ENCODE measurements at regions not wholly inside any gene's neighbourhood (a gene's known extent, or its start where the extent isn't known, plus 50 kb on each side); places are given as distances from the start of the nearest gene placed in this dataset.

DNA sequence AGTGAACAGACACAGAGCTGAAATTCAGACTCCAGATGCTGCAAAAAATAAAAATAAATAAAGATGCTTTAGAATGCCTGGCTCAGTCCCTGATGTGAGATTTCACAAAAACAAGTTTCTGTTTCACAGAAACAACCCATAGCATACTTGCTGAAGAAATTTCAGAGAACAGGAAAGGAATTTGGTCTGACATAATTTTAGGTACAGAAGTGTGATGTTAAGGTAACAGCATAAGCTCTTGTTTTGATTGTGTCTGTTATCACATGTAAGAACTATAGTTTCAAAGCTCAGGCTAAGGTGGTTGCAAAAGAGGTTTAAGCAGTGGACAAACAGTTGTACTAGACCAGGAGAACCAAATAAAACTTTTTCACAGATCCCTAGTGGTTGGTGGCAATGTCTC lies 152.1 kb downstream of the PTGER3 start:
- DNase-seq: no peak
- TF ChIP-seq POLR2A (IDR thresholded peaks at IDR 0.05) (no peak), POLR2AphosphoS5 (IDR thresholded peaks at IDR 0.05) (no peak), EP300 (IDR thresholded peaks at IDR 0.05) (no peak)
- TF ChIP-seq, protein P1, sequence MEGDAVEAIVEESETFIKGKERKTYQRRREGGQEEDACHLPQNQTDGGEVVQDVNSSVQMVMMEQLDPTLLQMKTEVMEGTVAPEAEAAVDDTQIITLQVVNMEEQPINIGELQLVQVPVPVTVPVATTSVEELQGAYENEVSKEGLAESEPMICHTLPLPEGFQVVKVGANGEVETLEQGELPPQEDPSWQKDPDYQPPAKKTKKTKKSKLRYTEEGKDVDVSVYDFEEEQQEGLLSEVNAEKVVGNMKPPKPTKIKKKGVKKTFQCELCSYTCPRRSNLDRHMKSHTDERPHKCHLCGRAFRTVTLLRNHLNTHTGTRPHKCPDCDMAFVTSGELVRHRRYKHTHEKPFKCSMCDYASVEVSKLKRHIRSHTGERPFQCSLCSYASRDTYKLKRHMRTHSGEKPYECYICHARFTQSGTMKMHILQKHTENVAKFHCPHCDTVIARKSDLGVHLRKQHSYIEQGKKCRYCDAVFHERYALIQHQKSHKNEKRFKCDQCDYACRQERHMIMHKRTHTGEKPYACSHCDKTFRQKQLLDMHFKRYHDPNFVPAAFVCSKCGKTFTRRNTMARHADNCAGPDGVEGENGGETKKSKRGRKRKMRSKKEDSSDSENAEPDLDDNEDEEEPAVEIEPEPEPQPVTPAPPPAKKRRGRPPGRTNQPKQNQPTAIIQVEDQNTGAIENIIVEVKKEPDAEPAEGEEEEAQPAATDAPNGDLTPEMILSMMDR (IDR thresholded peaks at IDR 0.05): no peak
- Histone ChIP-seq H3K27ac (no peak overlapping the region), H3K4me1 (peaks cover 0 to 8% (median 0%) of the 10 kb centered on the region in 4 donors), H3K9me3 (no peaks in the 10 kb centered on the region), H3K4me3 (no peak overlapping the region), H3K27me3 (no peaks in the 10 kb centered on the region), H3K36me3 (no peaks in the 10 kb centered on the region)
- intact Hi-C loops (cut with DNase I): no loop called here

DNA sequence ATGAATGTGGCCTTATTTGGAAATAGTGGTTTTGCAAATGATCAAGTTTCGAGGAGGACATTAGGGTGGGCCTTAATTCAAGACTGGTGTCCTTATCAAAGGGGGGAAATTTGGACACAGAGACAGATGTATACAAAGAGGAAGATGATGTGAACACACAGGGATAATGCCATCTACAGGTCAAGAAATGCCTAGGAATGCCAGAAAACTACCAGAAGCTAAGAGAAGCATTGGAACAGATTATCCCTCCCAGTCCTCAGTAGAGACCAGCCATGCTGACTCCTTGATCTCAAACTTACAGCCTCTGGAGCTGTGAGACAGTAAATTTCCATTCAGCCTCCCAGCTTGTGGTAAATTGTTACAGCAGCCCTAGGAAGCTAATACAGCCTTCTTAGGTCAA lies 151.4 kb downstream of the PTGER3 start:
- H3K9me3 ChIP-seq: no peaks in the 10 kb centered on the region
- TF ChIP-seq POLR2AphosphoS5 (IDR thresholded peaks at IDR 0.05): no peak
- TF ChIP-seq, protein P1 (IDR thresholded peaks at IDR 0.05): no peak
- TF ChIP-seq POLR2A (IDR thresholded peaks at IDR 0.05): no peak
- TF ChIP-seq EP300 (IDR thresholded peaks at IDR 0.05): no peak
- intact Hi-C loops (cut with DNase I): no loop called here
- no peaks in the 10 kb centered on the region for H3K36me3 ChIP-seq
- H3K27ac ChIP-seq: no peak overlapping the region
- H3K4me1 ChIP-seq: peaks cover 0 to 6% (median 0%) of the 10 kb centered on the region in 4 donors
- 38 to 67% methylated on average over 1 of the region's 1 CpG for WGBS, 2 donors
- no peak for DNase-seq
- no peak overlapping the region for H3K4me3 ChIP-seq
- no peaks in the 10 kb centered on the region for H3K27me3 ChIP-seq

DNA sequence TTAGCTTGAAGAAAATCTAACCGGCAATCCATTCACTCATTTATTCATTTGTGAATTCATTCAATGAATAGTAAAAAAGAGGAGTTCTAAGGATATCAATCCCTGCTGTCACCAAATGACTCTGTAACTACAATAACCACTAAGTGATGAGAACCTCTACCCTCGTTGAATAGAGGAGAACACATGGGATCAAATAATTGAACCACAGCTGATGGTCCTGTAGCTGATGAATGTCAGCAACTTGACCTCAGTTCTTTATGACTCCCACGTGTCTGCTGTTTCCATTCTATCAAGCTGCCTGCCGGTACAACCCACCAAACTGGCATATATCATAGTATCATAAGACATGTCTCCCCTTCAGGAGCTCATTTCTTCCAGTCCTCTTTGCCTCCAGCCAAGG lies 150.3 kb downstream of the PTGER3 start:
- intact Hi-C loops (cut with DNase I): no loop called here
- no peak for DNase-seq
- no peak overlapping the region for H3K27ac ChIP-seq
- TF ChIP-seq POLR2AphosphoS5 (IDR thresholded peaks at IDR 0.05): no peak
- TF ChIP-seq, protein P1 (IDR thresholded peaks at IDR 0.05): no peak
- no peak for TF ChIP-seq EP300 (IDR thresholded peaks at IDR 0.05)
- no peak for TF ChIP-seq POLR2A (IDR thresholded peaks at IDR 0.05)
- no peaks in the 10 kb centered on the region for H3K36me3 ChIP-seq
- WGBS, 2 donors: 67 to 85% methylated on average over 4 of the region's 4 CpGs
- no peaks in the 10 kb centered on the region for H3K4me1 ChIP-seq
- no peak overlapping the region for H3K4me3 ChIP-seq
- no peaks in the 10 kb centered on the region for H3K27me3 ChIP-seq
- no peaks in the 10 kb centered on the region for H3K9me3 ChIP-seq

DNA sequence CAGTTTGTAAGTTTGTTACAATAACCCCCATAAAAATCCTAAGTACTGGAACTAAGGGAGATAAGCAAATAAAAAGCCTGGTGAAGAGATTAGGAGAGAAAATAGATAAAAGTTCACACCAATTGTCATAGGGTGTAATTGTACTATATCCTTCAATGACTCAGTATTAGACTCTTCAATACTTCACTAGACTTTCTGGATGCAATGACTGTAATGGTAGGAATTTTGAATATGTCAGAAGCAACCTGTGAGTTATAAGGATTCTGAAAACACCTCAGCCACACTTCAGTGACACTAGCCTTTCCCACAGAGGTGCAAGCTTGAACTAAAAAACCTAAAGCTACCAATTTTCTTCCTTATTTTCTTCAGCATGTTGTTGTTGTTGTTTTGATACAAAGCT lies 147.9 kb downstream of the PTGER3 start:
- H3K36me3 ChIP-seq: no peaks in the 10 kb centered on the region
- no peak for DNase-seq
- H3K27ac ChIP-seq: no peak overlapping the region
- intact Hi-C loops (cut with DNase I): no loop called here
- H3K4me1 ChIP-seq: no peaks in the 10 kb centered on the region
- H3K4me3 ChIP-seq: no peak overlapping the region
- no peaks in the 10 kb centered on the region for H3K27me3 ChIP-seq
- no peaks in the 10 kb centered on the region for H3K9me3 ChIP-seq
- TF ChIP-seq POLR2A (IDR thresholded peaks at IDR 0.05) (no peak), EP300 (IDR thresholded peaks at IDR 0.05) (no peak), POLR2AphosphoS5 (IDR thresholded peaks at IDR 0.05) (no peak)
- TF ChIP-seq, protein P1 (IDR thresholded peaks at IDR 0.05): no peak

DNA sequence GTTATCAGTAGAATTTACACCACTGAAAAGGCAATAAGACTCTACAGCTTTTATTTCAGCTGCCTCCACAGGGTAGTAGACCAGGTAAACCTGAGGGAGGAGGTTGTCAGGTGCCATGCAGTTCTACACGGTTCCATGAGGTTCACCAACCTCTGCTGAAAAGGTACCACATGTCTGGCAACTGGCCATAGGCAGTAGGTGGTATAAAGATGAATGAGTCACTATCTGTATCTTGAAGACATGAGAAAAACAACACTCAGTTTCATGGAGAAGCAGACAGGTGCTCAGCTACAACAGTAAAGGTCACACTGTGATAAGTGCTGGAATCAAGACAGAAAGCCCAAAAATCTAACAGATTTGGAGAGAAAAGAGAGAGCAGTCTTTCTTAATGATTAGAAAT lies 145.4 kb downstream of the PTGER3 start:
- WGBS, 2 donors: 17 to 70% methylated on average over 1 of the region's 1 CpG
- Histone ChIP-seq H3K27ac (no peak overlapping the region), H3K27me3 (no peaks in the 10 kb centered on the region), H3K4me1 (no peaks in the 10 kb centered on the region), H3K36me3 (no peaks in the 10 kb centered on the region), H3K9me3 (no peaks in the 10 kb centered on the region), H3K4me3 (no peak overlapping the region)
- no peak for DNase-seq
- intact Hi-C loops (cut with DNase I): no loop called here
- TF ChIP-seq EP300 (IDR thresholded peaks at IDR 0.05): no peak
- TF ChIP-seq POLR2A (IDR thresholded peaks at IDR 0.05): no peak
- no peak for TF ChIP-seq POLR2AphosphoS5 (IDR thresholded peaks at IDR 0.05)
- TF ChIP-seq, protein P1 (IDR thresholded peaks at IDR 0.05): no peak

All from sigmoid colon (tissue), 6 donors.